Sigmoid colon (tissue), 6 donors: ENCODE measurements at regions not wholly inside any gene's neighbourhood (a gene's known extent, or its start where the extent isn't known, plus 50 kb on each side); places are given as distances from the start of the nearest gene placed in this dataset.
"Not testable (repeated sequence)": the region's sequence is repeated elsewhere in the genome, so short reads cannot be mapped to it uniquely, and the experiment has no call there.

ENCODE experiments used
- DNase-seq: peaks from one replicate; pipeline ENCODE4 v3.0.0-alpha.2; 2019
- H3K27ac ChIP-seq, 4 donors: fragments of 200-600 bp; sonication (generic); one replicate each; pipeline ENCODE4 v1.5.1; 2016 to 2019; ENCODE audit warnings: mild to moderate bottlenecking in 1 of 4
- H3K27me3 ChIP-seq, 3 donors: fragments of 200-600 bp; sonication (generic); one replicate each; pipeline ENCODE4 v1.5.1; 2019; ENCODE audit warnings: mild to moderate bottlenecking in 1 of 3
- H3K36me3 ChIP-seq, 4 donors: fragments of 200-600 bp; sonication (generic); one replicate each; pipeline ENCODE4 v1.5.1; 2016 to 2019
- H3K4me1 ChIP-seq, 4 donors: fragments of 200-600 bp; sonication (generic); one replicate each; pipeline ENCODE4 v1.5.1; 2017 to 2019
- H3K4me3 ChIP-seq, 4 donors: fragments of 200-600 bp; sonication (generic); one replicate each; pipeline ENCODE4 v1.5.1; 2017 to 2019; ENCODE audit warnings: mild to moderate bottlenecking in 2 of 4, moderate library complexity in 1 of 4
- H3K9me3 ChIP-seq, 4 donors: fragments of 200-600 bp in 3 of 4; sonication (generic) in 3 of 4; one replicate each; pipeline versions ENCODE4 v1.5.1 to v1.6.1; 2013 to 2019
- CTCF ChIP-seq, 4 experiments: fragments of 450-650 bp in 3 of 4; fragments of 200-600 bp in 1 of 4; IDR thresholded peaks; one replicate each; pipeline ENCODE4 v1.5.1; 2016 to 2019; ENCODE audit warnings: antibody characterized with exemption in 4 of 4, mild to moderate bottlenecking in 3 of 4, moderate library complexity in 2 of 4
- EP300 ChIP-seq, 4 donors: sonication (generic); formaldehyde crosslinking; IDR thresholded peaks; one replicate each; pipeline ENCODE4 v1.6.1; 2017; ENCODE audit warnings: antibody characterized with exemption in 4 of 4
- POLR2A ChIP-seq, 2 donors: fragments of 450-650 bp; IDR thresholded peaks; one replicate each; pipeline ENCODE4 v1.6.1; 2016; ENCODE audit warnings: antibody characterized with exemption in 2 of 2, mild to moderate bottlenecking in 2 of 2, moderate library complexity in 2 of 2
- POLR2AphosphoS5 ChIP-seq, 4 donors: sonication (generic); formaldehyde crosslinking; IDR thresholded peaks; one replicate each; pipeline ENCODE4 v1.6.1; 2017; ENCODE audit warnings: antibody characterized with exemption in 4 of 4
- WGBS, 2 donors: extraction: QIAGEN DNeasy Blood & Tissue Kit; methylation state at CpG; one replicate each; pipeline ENCODE4 v1.1.7; 2013; 5-methylcytosine and 5-hydroxymethylcytosine counted together
- intact Hi-C: fragments of 100-400 bp; cut with DNase I; formaldehyde crosslinking; loops from one replicate; pipeline ENCODE4 v1.15.1; 2023
- donor health status: healthy with polysubstance abuse.
- donor health status: healthy.

- Histone ChIP-seq H3K27ac (no peak overlapping the region), H3K36me3 (no peaks in the 10 kb centered on the region), H3K4me3 (no peak overlapping the region), H3K9me3 (no peaks in the 10 kb centered on the region), H3K27me3 (no peaks in the 10 kb centered on the region), H3K4me1 (no peaks in the 10 kb centered on the region)
- TF ChIP-seq POLR2A (IDR thresholded peaks at IDR 0.05), result no peak
- no peak for TF ChIP-seq POLR2AphosphoS5 (IDR thresholded peaks at IDR 0.05)
- TF ChIP-seq CTCF (IDR thresholded peaks at IDR 0.05), result no peak
- no peak for TF ChIP-seq EP300 (IDR thresholded peaks at IDR 0.05)
- intact Hi-C loops, result no loop called here
- DNase-seq, result peak; percentile 56
- WGBS, 2 donors, result 91 to 94% methylated on average over 17 of the region's 17 CpGs
Measured at GRCh38 chr13:65330287-65330686, 1899.8 kb downstream of the PCDH9 start.

- H3K9me3 ChIP-seq, result not testable (repeated sequence)
- 89 to 93% methylated on average over 15 of the region's 15 CpGs for WGBS, 2 donors
Measured at GRCh38 chr13:65323192-65323591, 1906.9 kb downstream of the PCDH9 start.

GRCh38 chr13:65321423-65321822, 1908.7 kb downstream of the PCDH9 start:
- H3K9me3 ChIP-seq, H3K27ac ChIP-seq, intact Hi-C loops, H3K4me1 ChIP-seq, DNase-seq, H3K36me3 ChIP-seq, H3K27me3 ChIP-seq, H3K4me3 ChIP-seq: not testable (repeated sequence)
- 83 to 86% methylated on average over 2 of the region's 2 CpGs for WGBS, 2 donors

More at GRCh38 chr13:65323192-65323591, 1906.9 kb downstream of the PCDH9 start:
- peak; percentile 39 for DNase-seq
- H3K27me3 ChIP-seq, H3K36me3 ChIP-seq, H3K27ac ChIP-seq, H3K4me3 ChIP-seq, intact Hi-C loops, H3K4me1 ChIP-seq: not testable (repeated sequence)

- Histone ChIP-seq H3K27me3 (no peaks in the 10 kb centered on the region), H3K36me3 (no peaks in the 10 kb centered on the region), H3K4me3 (no peak overlapping the region), H3K4me1 (no peaks in the 10 kb centered on the region), H3K27ac (no peak overlapping the region), H3K9me3 (peaks cover 0 to 3% (median 0%) of the 10 kb centered on the region in 4 donors)
- 77 to 87% methylated on average over 4 of the region's 4 CpGs for WGBS, 2 donors
- TF ChIP-seq POLR2A (IDR thresholded peaks at IDR 0.05) (no peak), CTCF (IDR thresholded peaks at IDR 0.05) (no peak), POLR2AphosphoS5 (IDR thresholded peaks at IDR 0.05) (no peak)
- intact Hi-C loops, result no loop called here
- no peak for DNase-seq
Measured at GRCh38 chr13:65314008-65314407, 1916.1 kb downstream of the PCDH9 start.

GRCh38 chr13:65310663-65311328, 1919.3 kb downstream of the PCDH9 start:
- no peak for TF ChIP-seq POLR2A (IDR thresholded peaks at IDR 0.05)
- TF ChIP-seq EP300 (IDR thresholded peaks at IDR 0.05), result no peak
- no peak for TF ChIP-seq CTCF (IDR thresholded peaks at IDR 0.05)
- TF ChIP-seq POLR2AphosphoS5 (IDR thresholded peaks at IDR 0.05), result no peak
- Histone ChIP-seq H3K36me3 (no peaks in the 10 kb centered on the region), H3K27me3 (no peaks in the 10 kb centered on the region), H3K27ac (no peak overlapping the region), H3K9me3 (no peaks in the 10 kb centered on the region), H3K4me1 (no peaks in the 10 kb centered on the region), H3K4me3 (no peak overlapping the region)
- DNase-seq, result no peak
- intact Hi-C loops, result no loop called here
- WGBS, 2 donors, result 91 to 96% methylated on average over 29 of the region's 29 CpGs

- H3K4me3 ChIP-seq, result no peak overlapping the region
- WGBS, 2 donors, result 74 to 89% methylated on average over 6 of the region's 6 CpGs
- intact Hi-C loops, result no loop called here
- H3K36me3 ChIP-seq, result no peaks in the 10 kb centered on the region
- H3K4me1 ChIP-seq, result no peaks in the 10 kb centered on the region
- TF ChIP-seq CTCF (IDR thresholded peaks at IDR 0.05), result no peak
- no peak for TF ChIP-seq POLR2AphosphoS5 (IDR thresholded peaks at IDR 0.05)
- no peak for TF ChIP-seq POLR2A (IDR thresholded peaks at IDR 0.05)
- TF ChIP-seq EP300 (IDR thresholded peaks at IDR 0.05), result no peak
- no peak overlapping the region for H3K27ac ChIP-seq
- no peaks in the 10 kb centered on the region for H3K27me3 ChIP-seq
- no peak for DNase-seq
- no peaks in the 10 kb centered on the region for H3K9me3 ChIP-seq
Measured at GRCh38 chr13:65309906-65310305, 1920.2 kb downstream of the PCDH9 start.

GRCh38 chr13:65308729-65309128, 1921.4 kb downstream of the PCDH9 start:
- WGBS, 2 donors, result 78 to 87% methylated on average over 1 of the region's 1 CpG
- H3K27me3 ChIP-seq, intact Hi-C loops, H3K36me3 ChIP-seq, H3K9me3 ChIP-seq, H3K4me3 ChIP-seq, H3K4me1 ChIP-seq, DNase-seq, H3K27ac ChIP-seq: not testable (repeated sequence)
